ENCODE measurements at regions not wholly inside any gene's neighbourhood (a gene's known extent, or its start where the extent isn't known, plus 50 kb on each side); places are given as distances from the start of the nearest gene placed in this dataset.

- TF ChIP-seq EZH2 (IDR thresholded peaks at IDR 0.05; ENCODE audit: low read length) (no peak), CTCF (optimal IDR thresholded peaks at IDR 0.05 in 1 of 3, IDR thresholded peaks at IDR 0.05 in 1 of 3, conservative IDR thresholded peaks at IDR 0.05 in 1 of 3; ENCODE audit: extremely low read depth in 1 of 3, insufficient read depth in 2 of 3, low read length in 3 of 3) (no peak)
- H4K20me1 ChIP-seq (ENCODE audit: control insufficient read depth, extremely low read depth, insufficient read depth, low read length), result no peaks in the 10 kb centered on the region
- FAIRE-seq, result no peak
These were observed 336.5 kb upstream of the ZNF804A start for GRCh38 chr2:184261818-184262217.

DNA sequence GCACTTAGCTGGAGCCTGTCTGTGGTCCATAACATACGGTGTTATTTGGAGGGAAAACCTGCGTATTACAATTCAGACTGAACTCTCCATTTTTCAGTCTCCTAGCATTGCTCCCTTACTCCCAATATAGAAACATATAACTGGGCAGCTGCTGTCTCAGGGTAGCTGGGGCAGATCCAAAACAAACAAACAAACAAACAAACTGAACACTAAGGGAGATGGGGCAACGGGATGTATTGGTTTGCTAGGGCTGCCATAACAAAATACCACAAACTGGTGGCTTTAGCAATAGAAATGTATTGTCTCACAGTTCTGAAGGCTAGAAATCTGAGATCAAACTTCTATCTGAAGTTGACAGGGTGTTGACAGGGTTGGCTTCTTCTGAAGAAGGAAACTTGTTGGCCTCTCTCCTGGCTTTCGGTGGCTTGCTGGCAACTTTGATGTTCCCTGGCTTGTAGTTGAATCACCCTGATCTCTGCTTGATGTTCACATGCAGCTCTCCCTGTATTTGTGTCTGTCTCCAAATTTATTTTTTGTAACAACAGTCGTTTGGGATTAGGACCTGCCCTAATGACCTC is 329.3 kb upstream of the ZNF804A start:
- no peaks in the 10 kb centered on the region for H3K9me1 ChIP-seq (ENCODE audit: control insufficient read depth, extremely low read depth, insufficient read depth, low read length)
- no peaks in the 10 kb centered on the region for H3K4me1 ChIP-seq (ENCODE audit: control insufficient read depth, extremely low read depth, insufficient read depth, low read length)
- no peaks in the 10 kb centered on the region for H3K79me2 ChIP-seq (ENCODE audit: control insufficient read depth, insufficient read depth, low read length)
- DNase-seq (ENCODE audit: low read depth, low spot score) (no peak), FAIRE-seq (no peak)
- H3K9me3 ChIP-seq (ENCODE audit: control insufficient read depth, low read depth, low read length), result no peaks in the 10 kb centered on the region
- dilution Hi-C loops (cut with MboI; ENCODE audit: extremely low pct_ligation_motif_present, low sequenced_read_pairs), result no loop called here
- H3K27ac ChIP-seq (ENCODE audit: control insufficient read depth, insufficient read depth, low read length), result no peak overlapping the region
- no peak overlapping the region for H3K9ac ChIP-seq (ENCODE audit: control insufficient read depth, extremely low read depth, insufficient read depth, low read length)
- no peak overlapping the region for H3K4me2 ChIP-seq (ENCODE audit: control insufficient read depth, extremely low read depth, insufficient read depth, low read depth, low read length)
- H3K27me3 ChIP-seq (ENCODE audit: control insufficient read depth, extremely low read depth, insufficient read depth, low read length), result no peaks in the 10 kb centered on the region
- TF ChIP-seq CTCF (optimal IDR thresholded peaks at IDR 0.05 in 1 of 3, IDR thresholded peaks at IDR 0.05 in 1 of 3, conservative IDR thresholded peaks at IDR 0.05 in 1 of 3; ENCODE audit: extremely low read depth in 1 of 3, insufficient read depth in 2 of 3, low read length in 3 of 3) (no peak), EZH2 (IDR thresholded peaks at IDR 0.05; ENCODE audit: low read length) (no peak)
- H3K36me3 ChIP-seq (ENCODE audit: control insufficient read depth in 2 of 2, extremely low read depth in 1 of 2, insufficient read depth in 2 of 2, low read length in 2 of 2), result no peaks in the 10 kb centered on the region
- H2AFZ ChIP-seq (ENCODE audit: control insufficient read depth, low read length), result no peak overlapping the region
- H4K20me1 ChIP-seq (ENCODE audit: control insufficient read depth, extremely low read depth, insufficient read depth, low read length), result no peaks in the 10 kb centered on the region
- H3K4me3 ChIP-seq (ENCODE audit: control insufficient read depth in 2 of 3, extremely low read depth in 1 of 3, insufficient read depth in 2 of 3, low read depth in 1 of 3, low read length in 3 of 3), result no peak overlapping the region

More at GRCh38 chr2:184261818-184262217, 336.5 kb upstream of the ZNF804A start:
- dilution Hi-C loops (cut with MboI; ENCODE audit: extremely low pct_ligation_motif_present, low sequenced_read_pairs), result no loop called here
- no peak overlapping the region for H3K4me3 ChIP-seq (ENCODE audit: control insufficient read depth in 2 of 3, extremely low read depth in 1 of 3, insufficient read depth in 2 of 3, low read depth in 1 of 3, low read length in 3 of 3)
- no peak overlapping the region for H2AFZ ChIP-seq (ENCODE audit: control insufficient read depth, low read length)
- H3K9me1 ChIP-seq (ENCODE audit: control insufficient read depth, extremely low read depth, insufficient read depth, low read length), result no peaks in the 10 kb centered on the region
- H3K9ac ChIP-seq (ENCODE audit: control insufficient read depth, extremely low read depth, insufficient read depth, low read length), result no peak overlapping the region
- no peaks in the 10 kb centered on the region for H3K4me1 ChIP-seq (ENCODE audit: control insufficient read depth, extremely low read depth, insufficient read depth, low read length)
- no peak overlapping the region for H3K27ac ChIP-seq (ENCODE audit: control insufficient read depth, insufficient read depth, low read length)
- no peak overlapping the region for H3K4me2 ChIP-seq (ENCODE audit: control insufficient read depth, extremely low read depth, insufficient read depth, low read depth, low read length)
- no peaks in the 10 kb centered on the region for H3K79me2 ChIP-seq (ENCODE audit: control insufficient read depth, insufficient read depth, low read length)
- H3K27me3 ChIP-seq (ENCODE audit: control insufficient read depth, extremely low read depth, insufficient read depth, low read length), result no peaks in the 10 kb centered on the region
- no peak for DNase-seq (ENCODE audit: low read depth, low spot score)
- no peaks in the 10 kb centered on the region for H3K9me3 ChIP-seq (ENCODE audit: control insufficient read depth, low read depth, low read length)
- no peaks in the 10 kb centered on the region for H3K36me3 ChIP-seq (ENCODE audit: control insufficient read depth in 2 of 2, extremely low read depth in 1 of 2, insufficient read depth in 2 of 2, low read length in 2 of 2)

All from keratinocyte (primary cell).